IPS DF 6.9 (cell line): ENCODE measurements at regions not wholly inside any gene's neighbourhood (a gene's known extent, or its start where the extent isn't known, plus 50 kb on each side); places are given as distances from the start of the nearest gene placed in this dataset.
"Not testable (repeated sequence)": the region's sequence is repeated elsewhere in the genome, so short reads cannot be mapped to it uniquely, and the experiment has no call there.

Experiments
- DNase-seq: peaks from one replicate; pipeline ENCODE4 v3.0.0-alpha.2; 2013; ENCODE audit warnings: low read depth, low spot score
- H3K27ac ChIP-seq: one replicate; pipeline ENCODE4 v1.5.1; 2013; ENCODE audit warnings: low read length, control low read depth
- H3K27me3 ChIP-seq: 2 replicates; pipeline ENCODE4 v1.6.1; 2013; ENCODE audit warnings: mild to moderate bottlenecking, low read length; ENCODE audit not compliant: control insufficient read depth, insufficient read depth
- H3K36me3 ChIP-seq: 2 replicates; pipeline ENCODE4 v1.6.1; 2013; ENCODE audit warnings: low read length; ENCODE audit not compliant: control insufficient read depth, insufficient read depth
- H3K4me1 ChIP-seq: 2 replicates; pipeline ENCODE4 v1.6.1; 2013; ENCODE audit warnings: low read length; ENCODE audit not compliant: control insufficient read depth, insufficient read depth
- H3K4me3 ChIP-seq: 2 replicates; pipeline ENCODE4 v1.5.1; 2013; ENCODE audit warnings: mild to moderate bottlenecking, low read length
- H3K9me3 ChIP-seq: 2 replicates; pipeline ENCODE4 v1.6.1; 2013; ENCODE audit warnings: low read length, inconsistent platforms; ENCODE audit not compliant: control insufficient read depth, insufficient read depth
- WGBS: extraction: QIAGEN DNeasy Blood & Tissue Kit; methylation state at CpG from one replicate; pipeline ENCODE4 v1.1.7; 2013; ENCODE audit warnings: mixed read lengths, missing lambda C conversion rate; ENCODE audit not compliant: insufficient read length, insufficient coverage; 5-methylcytosine and 5-hydroxymethylcytosine counted together

- H3K36me3 ChIP-seq = no peaks in the 10 kb centered on the region
- no peak for DNase-seq
- WGBS = no CpG with 5 or more reads among the region's 1 CpG
These were observed 70.9 kb upstream of the NBPF4 start for GRCh38 chr1:108314815-108315214.

GRCh38 chr1:108316545-108316944 lies 72.7 kb upstream of the NBPF4 start:
- no peak for DNase-seq
- H3K4me3 ChIP-seq = no peak overlapping the region
- no CpG with 5 or more reads among the region's 1 CpG for WGBS
- H3K9me3 ChIP-seq = no peaks in the 10 kb centered on the region
- H3K27me3 ChIP-seq = no peaks in the 10 kb centered on the region
- H3K36me3 ChIP-seq = no peaks in the 10 kb centered on the region
- no peaks in the 10 kb centered on the region for H3K4me1 ChIP-seq
- no peak overlapping the region for H3K27ac ChIP-seq

More at GRCh38 chr1:108314815-108315214, 70.9 kb upstream of the NBPF4 start:
- Histone ChIP-seq H3K27ac (no peak overlapping the region), H3K9me3 (no peaks in the 10 kb centered on the region), H3K4me1 (no peaks in the 10 kb centered on the region), H3K27me3 (no peaks in the 10 kb centered on the region), H3K4me3 (no peak overlapping the region)

GRCh38 chr1:108320849-108321248 lies 77.0 kb upstream of the NBPF4 start:
- H3K4me3 ChIP-seq = no peak overlapping the region
- no peaks in the 10 kb centered on the region for H3K27me3 ChIP-seq
- no peak overlapping the region for H3K27ac ChIP-seq
- H3K9me3 ChIP-seq = no peaks in the 10 kb centered on the region
- H3K36me3 ChIP-seq = no peaks in the 10 kb centered on the region
- DNase-seq = no peak
- H3K4me1 ChIP-seq = no peaks in the 10 kb centered on the region
- WGBS = no CpG with 5 or more reads among the region's 1 CpG

- not testable (repeated sequence) for H3K4me1 ChIP-seq
These were observed 81.5 kb upstream of the NBPF4 start for GRCh38 chr1:108325338-108325737.

GRCh38 chr1:108327534-108328466 lies 83.9 kb upstream of the NBPF4 start:
- H3K27me3 ChIP-seq = no peaks in the 10 kb centered on the region
- no peaks in the 10 kb centered on the region for H3K4me1 ChIP-seq
- H3K27ac ChIP-seq = no peak overlapping the region
- H3K4me3 ChIP-seq = no peak overlapping the region
- peak; percentile 37 for DNase-seq
- no peaks in the 10 kb centered on the region for H3K9me3 ChIP-seq
- no peaks in the 10 kb centered on the region for H3K36me3 ChIP-seq
- WGBS = no CpG with 5 or more reads among the region's 4 CpGs

More at GRCh38 chr1:108325338-108325737, 81.5 kb upstream of the NBPF4 start:
- no CpG with 5 or more reads among the region's 2 CpGs for WGBS
- not testable (repeated sequence) for H3K36me3 ChIP-seq, DNase-seq, H3K4me3 ChIP-seq, H3K27ac ChIP-seq, H3K27me3 ChIP-seq, H3K9me3 ChIP-seq

GRCh38 chr1:108345776-108346531 lies 102.1 kb upstream of the NBPF4 start:
- Histone ChIP-seq H3K9me3 (no peaks in the 10 kb centered on the region), H3K36me3 (no peaks in the 10 kb centered on the region), H3K4me1 (no peaks in the 10 kb centered on the region), H3K4me3 (no peak overlapping the region), H3K27ac (no peak overlapping the region), H3K27me3 (no peaks in the 10 kb centered on the region)
- 100% methylated on average over 2 of the region's 6 CpGs for WGBS
- no peak for DNase-seq

- H3K27ac ChIP-seq = no peak overlapping the region
- no peaks in the 10 kb centered on the region for H3K4me1 ChIP-seq
- H3K27me3 ChIP-seq = no peaks in the 10 kb centered on the region
- no CpG with 5 or more reads among the region's 2 CpGs for WGBS
- no peak overlapping the region for H3K4me3 ChIP-seq
- no peak for DNase-seq
- no peaks in the 10 kb centered on the region for H3K9me3 ChIP-seq
- no peaks in the 10 kb centered on the region for H3K36me3 ChIP-seq
These were observed 92.3 kb upstream of the NBPF6 start for GRCh38 chr1:108357802-108358201.

GRCh38 chr1:108380059-108380832 lies 69.9 kb upstream of the NBPF6 start:
- DNase-seq, H3K9me3 ChIP-seq, H3K27me3 ChIP-seq, H3K36me3 ChIP-seq, H3K4me1 ChIP-seq, H3K4me3 ChIP-seq, H3K27ac ChIP-seq: not testable (repeated sequence)
- WGBS = no CpG with 5 or more reads among the region's 3 CpGs
